WTC11 (cell line): ENCODE measurements at regions not wholly inside any gene's neighbourhood (a gene's known extent, or its start where the extent isn't known, plus 50 kb on each side); places are given as distances from the start of the nearest gene placed in this dataset.

Source experiments
- ATAC-seq: fragments of 200-7000 bp; cut with Tn5 transposase; 2 replicates; pipeline ENCODE4 v1.10.0; 2021; ENCODE audit warnings: mild to moderate bottlenecking, moderate library complexity
- CTCF ChIA-PET: fragments of 300-600 bp; sonication (Branson Sonifier 250); formaldehyde crosslinking; loops from one replicate; lab custom pipeline; 2021; ENCODE audit warnings: antibody characterized with exemption; lab: Charles Lee
- POLR2A ChIA-PET: fragments of 350-600 bp; sonication (Branson Sonifier 250); formaldehyde crosslinking; loops from one replicate; lab custom pipeline; 2021; ENCODE audit warnings: antibody characterized with exemption; lab: Charles Lee
- DNase-seq: peaks from one replicate; pipeline ENCODE4 v3.0.0; 2021; ENCODE audit warnings: low spot score
- H3K27ac Mint-ChIP-seq: 2 replicates; pipeline ENCODE4 v1.8.0; 2021; ENCODE audit warnings: mixed read lengths
- H3K27me3 Mint-ChIP-seq: 2 replicates; pipeline ENCODE4 v1.8.0; 2021; ENCODE audit warnings: low read depth, mild to moderate bottlenecking, moderate library complexity, mixed read lengths
- H3K36me3 Mint-ChIP-seq: 2 replicates; pipeline ENCODE4 v1.8.0; 2021; ENCODE audit warnings: mixed read lengths
- H3K4me1 Mint-ChIP-seq: 2 replicates; pipeline ENCODE4 v1.8.0; 2022; ENCODE audit warnings: mixed read lengths
- H3K4me3 Mint-ChIP-seq: 2 replicates; pipeline ENCODE4 v1.8.0; 2021; ENCODE audit warnings: mild to moderate bottlenecking, moderate library complexity, mixed read lengths
- H3K9me3 Mint-ChIP-seq: 2 replicates; pipeline ENCODE4 v1.8.0; 2021; ENCODE audit warnings: mixed read lengths
- ESRRA ChIP-seq: sonication (generic); formaldehyde crosslinking; IDR thresholded peaks from 2 replicates; pipeline ENCODE4 v1.8.1; 2022; ENCODE audit warnings: mild to moderate bottlenecking, missing genetic modification reagents, borderline replicate concordance
- ETV6 ChIP-seq: sonication (generic); formaldehyde crosslinking; IDR thresholded peaks from 2 replicates; pipeline ENCODE4 v1.8.1; 2022; ENCODE audit warnings: mild to moderate bottlenecking, missing genetic modification reagents
- FOXP1 ChIP-seq: sonication (generic); formaldehyde crosslinking; IDR thresholded peaks from 2 replicates; pipeline ENCODE4 v1.8.0; 2022; ENCODE audit warnings: missing genetic modification reagents, mild to moderate bottlenecking, moderate library complexity, borderline replicate concordance
- GTF2I ChIP-seq: fragments of 250-450 bp; sonication (Bioruptor Pico); conservative IDR thresholded peaks from 2 replicates; pipeline ENCODE4 v1.4.0; 2021; ENCODE audit warnings: mild to moderate bottlenecking
- IRF2 ChIP-seq: sonication (generic); formaldehyde crosslinking; IDR thresholded peaks from 2 replicates; pipeline ENCODE4 v1.8.0; 2022; ENCODE audit warnings: low read depth, missing genetic modification reagents, borderline replicate concordance
- JUN ChIP-seq: sonication (generic); formaldehyde crosslinking; IDR thresholded peaks from 2 replicates; pipeline ENCODE4 v1.8.0; 2023; ENCODE audit warnings: mild to moderate bottlenecking, missing genetic modification reagents
- RORB ChIP-seq: fragments of 250-450 bp; sonication (Bioruptor Pico); IDR thresholded peaks from 2 replicates; pipeline ENCODE4 v1.9.0; 2021; ENCODE audit warnings: mild to moderate bottlenecking
- SOX15 ChIP-seq: fragments of 250-450 bp; sonication (Bioruptor Pico); IDR thresholded peaks from 2 replicates; pipeline ENCODE4 v1.9.0; 2021; ENCODE audit warnings: mild to moderate bottlenecking
- ZNF121 ChIP-seq: sonication (generic); formaldehyde crosslinking; IDR thresholded peaks from 2 replicates; pipeline ENCODE4 v1.8.0; 2023; ENCODE audit warnings: missing genetic modification reagents
- ZNF219 ChIP-seq: sonication (generic); formaldehyde crosslinking; IDR thresholded peaks from 2 replicates; pipeline ENCODE4 v1.8.0; 2023; ENCODE audit warnings: missing genetic modification reagents, mild to moderate bottlenecking, borderline replicate concordance
- ZNF263 ChIP-seq: sonication (generic); formaldehyde crosslinking; IDR thresholded peaks from 2 replicates; pipeline ENCODE4 v1.8.1; 2022; ENCODE audit warnings: low read depth, mild to moderate bottlenecking, moderate library complexity, missing genetic modification reagents
- ZNF423 ChIP-seq: fragments of 250-450 bp; sonication (Bioruptor Pico); IDR thresholded peaks from 2 replicates; pipeline ENCODE4 v2.1.2; 2022; ENCODE audit warnings: mild to moderate bottlenecking, moderate library complexity
- ZNF671 ChIP-seq: fragments of 250-450 bp; sonication (Bioruptor Pico); IDR thresholded peaks from 2 replicates; pipeline ENCODE4 v1.8.0; 2021; ENCODE audit warnings: mild to moderate bottlenecking
- TF ChIP-seq, protein P1 (sequence below): sonication (generic); formaldehyde crosslinking; IDR thresholded peaks from 2 replicates; pipeline ENCODE4 v1.8.1; 2023; ENCODE audit warnings: mild to moderate bottlenecking, missing genetic modification reagents, borderline replicate concordance
- TF ChIP-seq, protein P2 (sequence below): fragments of 250-450 bp; sonication (Bioruptor Pico); IDR thresholded peaks from 2 replicates; pipeline ENCODE4 v1.8.0; 2021; ENCODE audit warnings: mild to moderate bottlenecking
- TF ChIP-seq, protein P3 (sequence below): fragments of 250-450 bp; sonication (Bioruptor Pico); conservative IDR thresholded peaks from 2 replicates; pipeline ENCODE4 v1.9.0; 2021; ENCODE audit warnings: mild to moderate bottlenecking
- TF ChIP-seq, protein P4 (sequence below): sonication (generic); formaldehyde crosslinking; IDR thresholded peaks from 2 replicates; pipeline ENCODE4 v1.8.0; 2022; ENCODE audit warnings: mild to moderate bottlenecking, missing genetic modification reagents
- TF ChIP-seq, protein P5 (sequence below): sonication (generic); formaldehyde crosslinking; IDR thresholded peaks from 2 replicates; pipeline ENCODE4 v1.8.1; 2022; ENCODE audit warnings: missing genetic modification reagents, borderline replicate concordance
- TF ChIP-seq, protein P6 (sequence below): sonication (generic); formaldehyde crosslinking; IDR thresholded peaks from 2 replicates; pipeline ENCODE4 v1.8.1; 2023; ENCODE audit warnings: mild to moderate bottlenecking, missing genetic modification reagents

DNA sequence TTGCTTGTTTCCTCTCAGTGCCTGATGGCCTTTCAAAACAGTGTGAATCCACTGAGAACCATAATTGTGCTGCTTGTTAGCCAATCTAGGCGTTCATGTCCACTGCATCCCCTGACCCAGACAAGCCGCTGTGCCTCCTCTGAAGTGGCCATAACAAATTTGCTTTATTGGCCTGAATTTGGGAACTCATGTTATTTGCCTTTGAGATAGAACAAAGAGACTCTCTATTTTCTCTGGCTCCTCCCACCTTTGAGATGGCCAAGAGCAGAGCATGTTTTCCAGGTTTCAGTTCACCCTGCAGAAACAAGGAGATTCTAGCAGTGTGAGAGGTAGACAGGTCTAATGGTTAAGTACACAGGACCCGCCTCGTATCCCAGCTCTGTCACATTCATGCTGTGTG, 723.9 kb downstream of the MED13L start (continued):
- no peak for TF ChIP-seq ZNF423

DNA sequence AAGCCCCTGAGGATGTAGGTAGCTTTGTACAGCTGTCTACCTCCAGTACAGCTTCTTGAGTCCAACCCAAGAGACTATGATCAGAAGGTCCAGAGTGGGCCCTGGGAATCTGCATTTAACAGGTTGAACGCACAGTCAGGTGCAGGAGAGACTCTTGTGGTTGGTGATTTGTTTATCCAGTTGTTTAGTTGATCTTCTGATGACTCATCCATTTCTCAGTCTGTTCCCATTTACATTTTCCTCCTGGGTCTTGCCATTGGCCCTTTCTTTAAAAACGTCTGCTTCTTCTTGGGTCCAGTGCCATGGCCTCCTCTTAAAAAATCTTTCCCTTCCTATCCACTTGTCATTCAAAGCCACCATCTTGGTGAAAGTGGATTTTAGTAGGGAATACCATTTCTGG, 734.2 kb downstream of the MED13L start:
- Mint-ChIP-seq H3K4me1 (peaks cover 14% of the 10 kb centered on the region), H3K27ac (no peak overlapping the region), H3K9me3 (peaks cover 53% of the 10 kb centered on the region), H3K4me3 (no peak overlapping the region), H3K27me3 (no peaks in the 10 kb centered on the region), H3K36me3 (peaks cover 9% of the 10 kb centered on the region; the same call in 1 of the 2 replicates)
- POLR2A ChIA-PET = no interaction called here
- TF ChIP-seq SOX15 (CRISPR knock-in tag) = no peak
- TF ChIP-seq ESRRA (CRISPR knock-in tag) = no peak
- TF ChIP-seq, protein P1, sequence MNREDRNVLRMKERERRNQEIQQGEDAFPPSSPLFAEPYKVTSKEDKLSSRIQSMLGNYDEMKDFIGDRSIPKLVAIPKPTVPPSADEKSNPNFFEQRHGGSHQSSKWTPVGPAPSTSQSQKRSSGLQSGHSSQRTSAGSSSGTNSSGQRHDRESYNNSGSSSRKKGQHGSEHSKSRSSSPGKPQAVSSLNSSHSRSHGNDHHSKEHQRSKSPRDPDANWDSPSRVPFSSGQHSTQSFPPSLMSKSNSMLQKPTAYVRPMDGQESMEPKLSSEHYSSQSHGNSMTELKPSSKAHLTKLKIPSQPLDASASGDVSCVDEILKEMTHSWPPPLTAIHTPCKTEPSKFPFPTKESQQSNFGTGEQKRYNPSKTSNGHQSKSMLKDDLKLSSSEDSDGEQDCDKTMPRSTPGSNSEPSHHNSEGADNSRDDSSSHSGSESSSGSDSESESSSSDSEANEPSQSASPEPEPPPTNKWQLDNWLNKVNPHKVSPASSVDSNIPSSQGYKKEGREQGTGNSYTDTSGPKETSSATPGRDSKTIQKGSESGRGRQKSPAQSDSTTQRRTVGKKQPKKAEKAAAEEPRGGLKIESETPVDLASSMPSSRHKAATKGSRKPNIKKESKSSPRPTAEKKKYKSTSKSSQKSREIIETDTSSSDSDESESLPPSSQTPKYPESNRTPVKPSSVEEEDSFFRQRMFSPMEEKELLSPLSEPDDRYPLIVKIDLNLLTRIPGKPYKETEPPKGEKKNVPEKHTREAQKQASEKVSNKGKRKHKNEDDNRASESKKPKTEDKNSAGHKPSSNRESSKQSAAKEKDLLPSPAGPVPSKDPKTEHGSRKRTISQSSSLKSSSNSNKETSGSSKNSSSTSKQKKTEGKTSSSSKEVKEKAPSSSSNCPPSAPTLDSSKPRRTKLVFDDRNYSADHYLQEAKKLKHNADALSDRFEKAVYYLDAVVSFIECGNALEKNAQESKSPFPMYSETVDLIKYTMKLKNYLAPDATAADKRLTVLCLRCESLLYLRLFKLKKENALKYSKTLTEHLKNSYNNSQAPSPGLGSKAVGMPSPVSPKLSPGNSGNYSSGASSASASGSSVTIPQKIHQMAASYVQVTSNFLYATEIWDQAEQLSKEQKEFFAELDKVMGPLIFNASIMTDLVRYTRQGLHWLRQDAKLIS (CRISPR knock-in tag) = no peak
- TF ChIP-seq RORB (CRISPR knock-in tag) = no peak
- TF ChIP-seq GTF2I (CRISPR knock-in tag) = no peak
- no peak for TF ChIP-seq FOXP1 (CRISPR knock-in tag)
- no peak for TF ChIP-seq IRF2 (CRISPR knock-in tag)
- no peak for TF ChIP-seq ZNF121 (CRISPR knock-in tag)
- TF ChIP-seq, protein P2, sequence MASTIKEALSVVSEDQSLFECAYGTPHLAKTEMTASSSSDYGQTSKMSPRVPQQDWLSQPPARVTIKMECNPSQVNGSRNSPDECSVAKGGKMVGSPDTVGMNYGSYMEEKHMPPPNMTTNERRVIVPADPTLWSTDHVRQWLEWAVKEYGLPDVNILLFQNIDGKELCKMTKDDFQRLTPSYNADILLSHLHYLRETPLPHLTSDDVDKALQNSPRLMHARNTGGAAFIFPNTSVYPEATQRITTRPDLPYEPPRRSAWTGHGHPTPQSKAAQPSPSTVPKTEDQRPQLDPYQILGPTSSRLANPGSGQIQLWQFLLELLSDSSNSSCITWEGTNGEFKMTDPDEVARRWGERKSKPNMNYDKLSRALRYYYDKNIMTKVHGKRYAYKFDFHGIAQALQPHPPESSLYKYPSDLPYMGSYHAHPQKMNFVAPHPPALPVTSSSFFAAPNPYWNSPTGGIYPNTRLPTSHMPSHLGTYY = no peak
- TF ChIP-seq, protein P3, sequence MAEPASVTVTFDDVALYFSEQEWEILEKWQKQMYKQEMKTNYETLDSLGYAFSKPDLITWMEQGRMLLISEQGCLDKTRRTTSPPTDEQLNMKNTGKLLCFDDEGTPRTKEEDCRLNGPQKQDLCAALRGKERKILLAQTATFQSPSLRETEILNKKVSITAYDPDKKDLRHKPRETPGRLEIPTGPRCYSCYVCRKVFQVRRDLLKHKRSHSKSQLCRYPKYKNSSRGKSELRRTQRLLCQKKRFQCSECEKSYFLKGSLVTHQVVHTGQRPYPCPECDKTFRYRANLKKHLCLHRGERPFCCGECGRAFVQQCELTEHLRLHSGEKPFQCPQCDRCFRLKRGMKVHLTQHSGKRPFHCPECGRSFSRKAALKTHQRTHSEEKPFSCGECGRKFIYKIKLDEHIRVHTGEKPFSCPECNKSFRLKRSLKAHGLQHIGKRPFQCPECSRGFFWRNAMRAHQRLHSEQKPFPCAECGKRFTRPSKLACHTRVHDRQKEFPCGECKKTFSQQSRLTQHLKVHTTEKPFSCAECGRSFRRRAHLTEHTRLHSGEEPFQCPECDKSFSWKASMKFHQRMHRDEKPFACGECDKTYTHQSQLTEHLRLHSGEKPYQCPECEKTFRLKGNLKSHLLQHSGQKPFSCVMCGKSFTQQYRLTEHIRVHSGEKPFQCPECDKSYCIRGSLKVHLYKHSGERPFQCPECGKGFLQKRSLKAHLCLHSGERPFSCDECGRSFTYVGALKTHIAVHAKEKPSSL (CRISPR knock-in tag) = no peak
- TF ChIP-seq ZNF671 (CRISPR knock-in tag) = no peak
- TF ChIP-seq, protein P4, sequence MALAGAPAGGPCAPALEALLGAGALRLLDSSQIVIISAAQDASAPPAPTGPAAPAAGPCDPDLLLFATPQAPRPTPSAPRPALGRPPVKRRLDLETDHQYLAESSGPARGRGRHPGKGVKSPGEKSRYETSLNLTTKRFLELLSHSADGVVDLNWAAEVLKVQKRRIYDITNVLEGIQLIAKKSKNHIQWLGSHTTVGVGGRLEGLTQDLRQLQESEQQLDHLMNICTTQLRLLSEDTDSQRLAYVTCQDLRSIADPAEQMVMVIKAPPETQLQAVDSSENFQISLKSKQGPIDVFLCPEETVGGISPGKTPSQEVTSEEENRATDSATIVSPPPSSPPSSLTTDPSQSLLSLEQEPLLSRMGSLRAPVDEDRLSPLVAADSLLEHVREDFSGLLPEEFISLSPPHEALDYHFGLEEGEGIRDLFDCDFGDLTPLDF (CRISPR knock-in tag) = no peak
- TF ChIP-seq JUN = no peak
- TF ChIP-seq ZNF219 (CRISPR knock-in tag) = no peak
- no peak for TF ChIP-seq ZNF263 (CRISPR knock-in tag)
- TF ChIP-seq, protein P5, sequence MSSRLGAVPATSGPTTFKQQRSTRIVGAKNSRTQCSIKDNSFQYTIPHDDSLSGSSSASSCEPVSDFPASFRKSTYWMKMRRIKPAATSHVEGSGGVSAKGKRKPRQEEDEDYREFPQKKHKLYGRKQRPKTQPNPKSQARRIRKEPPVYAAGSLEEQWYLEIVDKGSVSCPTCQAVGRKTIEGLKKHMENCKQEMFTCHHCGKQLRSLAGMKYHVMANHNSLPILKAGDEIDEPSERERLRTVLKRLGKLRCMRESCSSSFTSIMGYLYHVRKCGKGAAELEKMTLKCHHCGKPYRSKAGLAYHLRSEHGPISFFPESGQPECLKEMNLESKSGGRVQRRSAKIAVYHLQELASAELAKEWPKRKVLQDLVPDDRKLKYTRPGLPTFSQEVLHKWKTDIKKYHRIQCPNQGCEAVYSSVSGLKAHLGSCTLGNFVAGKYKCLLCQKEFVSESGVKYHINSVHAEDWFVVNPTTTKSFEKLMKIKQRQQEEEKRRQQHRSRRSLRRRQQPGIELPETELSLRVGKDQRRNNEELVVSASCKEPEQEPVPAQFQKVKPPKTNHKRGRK (CRISPR knock-in tag) = no peak
- TF ChIP-seq, protein P6, sequence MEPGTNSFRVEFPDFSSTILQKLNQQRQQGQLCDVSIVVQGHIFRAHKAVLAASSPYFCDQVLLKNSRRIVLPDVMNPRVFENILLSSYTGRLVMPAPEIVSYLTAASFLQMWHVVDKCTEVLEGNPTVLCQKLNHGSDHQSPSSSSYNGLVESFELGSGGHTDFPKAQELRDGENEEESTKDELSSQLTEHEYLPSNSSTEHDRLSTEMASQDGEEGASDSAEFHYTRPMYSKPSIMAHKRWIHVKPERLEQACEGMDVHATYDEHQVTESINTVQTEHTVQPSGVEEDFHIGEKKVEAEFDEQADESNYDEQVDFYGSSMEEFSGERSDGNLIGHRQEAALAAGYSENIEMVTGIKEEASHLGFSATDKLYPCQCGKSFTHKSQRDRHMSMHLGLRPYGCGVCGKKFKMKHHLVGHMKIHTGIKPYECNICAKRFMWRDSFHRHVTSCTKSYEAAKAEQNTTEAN = no peak
- TF ChIP-seq ETV6 (CRISPR knock-in tag) = no peak
- DNase-seq = no peak
- CTCF ChIA-PET = no interaction called here
- ATAC-seq = no peak
